ENCODE measurements at regions not wholly inside any gene's neighbourhood (a gene's known extent, or its start where the extent isn't known, plus 50 kb on each side); places are given as distances from the start of the nearest gene placed in this dataset.
A peak's percentile ranks its signal among the peaks of the same experiment; 100 is the strongest.

- no peak overlapping the region for H3K27ac ChIP-seq (ENCODE audit: low read depth, low read length)
- H3K4ac ChIP-seq (ENCODE audit: low read depth, low read length) = no peak overlapping the region
- no peak overlapping the region for H3K4me3 ChIP-seq (ENCODE audit: low read depth, low read length)
- no peak overlapping the region for H3K23ac ChIP-seq (ENCODE audit: low read length)
- no CpG with 5 or more reads among the region's 10 CpGs for WGBS (ENCODE audit: extremely low coverage, insufficient coverage, insufficient read length)
- H3K79me1 ChIP-seq (ENCODE audit: low read length) = no peaks in the 10 kb centered on the region
- H4K8ac ChIP-seq (ENCODE audit: low read depth, low read length) = no peak overlapping the region
- H3K9me3 ChIP-seq (ENCODE audit: insufficient read depth, low read depth, low read length) = peaks cover 3% of the 10 kb centered on the region
- H3K9ac ChIP-seq (ENCODE audit: low read length) = no peak overlapping the region
- no peak overlapping the region for H3K4me2 ChIP-seq (ENCODE audit: low read length)
- peaks cover 0 to 1% of the 10 kb centered on the region in 2 experiments for H3K4me1 ChIP-seq (ENCODE audit: control insufficient read depth in 1 of 2, insufficient read depth in 2 of 2, low read length in 2 of 2)
- DNase-seq = peak; percentile 46 to 60
- H3K18ac ChIP-seq (ENCODE audit: low read length) = no peak overlapping the region
- H3K27me3 ChIP-seq (ENCODE audit: insufficient read depth, low read length) = no peaks in the 10 kb centered on the region
- H3K79me2 ChIP-seq (ENCODE audit: control insufficient read depth, insufficient read depth, low read length, poor library complexity) = no peaks in the 10 kb centered on the region
- no peak overlapping the region for H4K91ac ChIP-seq (ENCODE audit: low read depth, low read length)
- no peak overlapping the region for H2AFZ ChIP-seq (ENCODE audit: insufficient read depth, low read length, poor library complexity)
- no peak overlapping the region for H2BK12ac ChIP-seq (ENCODE audit: low read length)
- no peak overlapping the region for H2BK5ac ChIP-seq (ENCODE audit: low read depth, low read length, poor library complexity)
- H3K36me3 ChIP-seq (ENCODE audit: control insufficient read depth in 1 of 2, insufficient read depth in 2 of 2, low read length in 2 of 2) = no peaks in the 10 kb centered on the region
- no peak overlapping the region for H2BK120ac ChIP-seq (ENCODE audit: insufficient read depth, low read length, poor library complexity)
- no peak overlapping the region for H3K14ac ChIP-seq (ENCODE audit: low read length)
- H2AK5ac ChIP-seq (ENCODE audit: low read length) = no peak overlapping the region
- no peak overlapping the region for H4K12ac ChIP-seq (ENCODE audit: low read depth, low read length)
Measured at GRCh38 chr17:71071837-71072236, 902.5 kb downstream of the KCNJ2 start.

- no peak overlapping the region for H3K9ac ChIP-seq (ENCODE audit: low read length)
- H3K79me1 ChIP-seq (ENCODE audit: low read length) = no peaks in the 10 kb centered on the region
- no peaks in the 10 kb centered on the region for H3K79me2 ChIP-seq (ENCODE audit: control insufficient read depth, insufficient read depth, low read length, poor library complexity)
- no peak overlapping the region for H3K4me2 ChIP-seq (ENCODE audit: low read length)
- no peaks in the 10 kb centered on the region for H3K27me3 ChIP-seq (ENCODE audit: insufficient read depth, low read length)
- no peak overlapping the region for H2BK5ac ChIP-seq (ENCODE audit: low read depth, low read length, poor library complexity)
- H2BK12ac ChIP-seq (ENCODE audit: low read length) = no peak overlapping the region
- no peaks in the 10 kb centered on the region for H3K9me3 ChIP-seq (ENCODE audit: insufficient read depth, low read depth, low read length)
- no peak overlapping the region for H3K23ac ChIP-seq (ENCODE audit: low read length)
- no peak overlapping the region for H4K8ac ChIP-seq (ENCODE audit: low read depth, low read length)
- no peak overlapping the region for H3K14ac ChIP-seq (ENCODE audit: low read length)
- H3K27ac ChIP-seq (ENCODE audit: low read depth, low read length) = no peak overlapping the region
- H3K4me1 ChIP-seq (ENCODE audit: control insufficient read depth in 1 of 2, insufficient read depth in 2 of 2, low read length in 2 of 2) = no peaks in the 10 kb centered on the region
- H2AFZ ChIP-seq (ENCODE audit: insufficient read depth, low read length, poor library complexity) = no peak overlapping the region
- no peak overlapping the region for H3K18ac ChIP-seq (ENCODE audit: low read length)
- H4K91ac ChIP-seq (ENCODE audit: low read depth, low read length) = no peak overlapping the region
- H3K4ac ChIP-seq (ENCODE audit: low read depth, low read length) = no peak overlapping the region
- WGBS (ENCODE audit: extremely low coverage, insufficient coverage, insufficient read length) = no CpG with 5 or more reads among the region's 11 CpGs
- H4K12ac ChIP-seq (ENCODE audit: low read depth, low read length) = no peak overlapping the region
- no peak overlapping the region for H2AK5ac ChIP-seq (ENCODE audit: low read length)
- H3K4me3 ChIP-seq (ENCODE audit: low read depth, low read length) = no peak overlapping the region
- H3K36me3 ChIP-seq (ENCODE audit: control insufficient read depth in 1 of 2, insufficient read depth in 2 of 2, low read length in 2 of 2) = no peaks in the 10 kb centered on the region
- no peak overlapping the region for H2BK120ac ChIP-seq (ENCODE audit: insufficient read depth, low read length, poor library complexity)
- no peak for DNase-seq
Measured at GRCh38 chr17:71080937-71081336, 911.6 kb downstream of the KCNJ2 start.

- H3K9ac ChIP-seq (ENCODE audit: low read length) = no peak overlapping the region
- no peak overlapping the region for H3K27ac ChIP-seq (ENCODE audit: low read depth, low read length)
- H3K36me3 ChIP-seq (ENCODE audit: control insufficient read depth in 1 of 2, insufficient read depth in 2 of 2, low read length in 2 of 2) = no peaks in the 10 kb centered on the region
- H3K4me3 ChIP-seq (ENCODE audit: low read depth, low read length) = no peak overlapping the region
- H2BK12ac ChIP-seq (ENCODE audit: low read length) = no peak overlapping the region
- no peak overlapping the region for H2BK120ac ChIP-seq (ENCODE audit: insufficient read depth, low read length, poor library complexity)
- H3K79me1 ChIP-seq (ENCODE audit: low read length) = no peaks in the 10 kb centered on the region
- no peaks in the 10 kb centered on the region for H3K27me3 ChIP-seq (ENCODE audit: insufficient read depth, low read length)
- DNase-seq = no peak
- no peak overlapping the region for H2AK5ac ChIP-seq (ENCODE audit: low read length)
- no peak overlapping the region for H3K4ac ChIP-seq (ENCODE audit: low read depth, low read length)
- no peak overlapping the region for H2BK5ac ChIP-seq (ENCODE audit: low read depth, low read length, poor library complexity)
- H3K23ac ChIP-seq (ENCODE audit: low read length) = no peak overlapping the region
- no peak overlapping the region for H3K4me2 ChIP-seq (ENCODE audit: low read length)
- no peak overlapping the region for H4K91ac ChIP-seq (ENCODE audit: low read depth, low read length)
- no peak overlapping the region for H2AFZ ChIP-seq (ENCODE audit: insufficient read depth, low read length, poor library complexity)
- no peak overlapping the region for H4K12ac ChIP-seq (ENCODE audit: low read depth, low read length)
- no peaks in the 10 kb centered on the region for H3K4me1 ChIP-seq (ENCODE audit: control insufficient read depth in 1 of 2, insufficient read depth in 2 of 2, low read length in 2 of 2)
- H3K14ac ChIP-seq (ENCODE audit: low read length) = no peak overlapping the region
- H3K18ac ChIP-seq (ENCODE audit: low read length) = no peak overlapping the region
- H4K8ac ChIP-seq (ENCODE audit: low read depth, low read length) = no peak overlapping the region
- H3K79me2 ChIP-seq (ENCODE audit: control insufficient read depth, insufficient read depth, low read length, poor library complexity) = no peaks in the 10 kb centered on the region
- H3K9me3 ChIP-seq (ENCODE audit: insufficient read depth, low read depth, low read length) = no peaks in the 10 kb centered on the region
Measured at GRCh38 chr17:71081666-71082065, 912.3 kb downstream of the KCNJ2 start.

GRCh38 chr17:71084219-71084618, 914.9 kb downstream of the KCNJ2 start:
- Histone ChIP-seq H3K9ac (ENCODE audit: low read length) (no peak overlapping the region), H3K4me3 (ENCODE audit: low read depth, low read length) (no peak overlapping the region), H3K9me3 (ENCODE audit: insufficient read depth, low read depth, low read length) (no peaks in the 10 kb centered on the region), H2BK120ac (ENCODE audit: insufficient read depth, low read length, poor library complexity) (no peak overlapping the region), H4K8ac (ENCODE audit: low read depth, low read length) (no peak overlapping the region), H3K27ac (ENCODE audit: low read depth, low read length) (no peak overlapping the region), H3K79me2 (ENCODE audit: control insufficient read depth, insufficient read depth, low read length, poor library complexity) (no peaks in the 10 kb centered on the region), H3K36me3 (ENCODE audit: control insufficient read depth in 1 of 2, insufficient read depth in 2 of 2, low read length in 2 of 2) (no peaks in the 10 kb centered on the region), H4K91ac (ENCODE audit: low read depth, low read length) (no peak overlapping the region), H4K12ac (ENCODE audit: low read depth, low read length) (no peak overlapping the region), H2BK12ac (ENCODE audit: low read length) (no peak overlapping the region), H3K4me2 (ENCODE audit: low read length) (no peak overlapping the region), H2AK5ac (ENCODE audit: low read length) (no peak overlapping the region), H3K27me3 (ENCODE audit: insufficient read depth, low read length) (no peaks in the 10 kb centered on the region), H2AFZ (ENCODE audit: insufficient read depth, low read length, poor library complexity) (no peak overlapping the region), H3K14ac (ENCODE audit: low read length) (no peak overlapping the region), H3K18ac (ENCODE audit: low read length) (no peak overlapping the region), H3K4me1 (ENCODE audit: control insufficient read depth in 1 of 2, insufficient read depth in 2 of 2, low read length in 2 of 2) (no peaks in the 10 kb centered on the region), H3K79me1 (ENCODE audit: low read length) (no peaks in the 10 kb centered on the region), H3K23ac (ENCODE audit: low read length) (no peak overlapping the region), H2BK5ac (ENCODE audit: low read depth, low read length, poor library complexity) (no peak overlapping the region), H3K4ac (ENCODE audit: low read depth, low read length) (no peak overlapping the region)
- DNase-seq = peak; percentile 4 to 41
- no CpG with 5 or more reads among the region's 5 CpGs for WGBS (ENCODE audit: extremely low coverage, insufficient coverage, insufficient read length)
